HepG2 (cell line): ENCODE measurements at regions not wholly inside any gene's neighbourhood (a gene's known extent, or its start where the extent isn't known, plus 50 kb on each side); places are given as distances from the start of the nearest gene placed in this dataset.

Source experiments
- CBX1 ChIP-seq: IDR thresholded peaks from one replicate; pipeline ENCODE4 v1.6.1; 2016; ENCODE audit warnings: antibody characterized with exemption, low read depth
- SALL2 ChIP-seq: sonication (generic); formaldehyde crosslinking; IDR thresholded peaks from 2 replicates; pipeline ENCODE4 v1.8.1; 2023; ENCODE audit warnings: mild to moderate bottlenecking, missing genetic modification reagents, inconsistent platforms
- SMC3 ChIP-seq: IDR thresholded peaks from 2 replicates; pipeline ENCODE4 v1.6.1; 2011; ENCODE audit warnings: low read length, improper control_type of control experiment
- ZFP36 ChIP-seq: fragments of 150-350 bp; IDR thresholded peaks from 2 replicates; pipeline ENCODE4 v1.6.1; 2018; ENCODE audit warnings: borderline replicate concordance, low read length, low read depth; ENCODE audit not compliant: partially characterized antibody
- ZNF20 ChIP-seq: sonication (generic); formaldehyde crosslinking; IDR thresholded peaks from 2 replicates; pipeline ENCODE4 v1.4.0; 2020; ENCODE audit warnings: mild to moderate bottlenecking, moderate library complexity, missing genetic modification reagents
- TF ChIP-seq, protein P1 (sequence below): IDR thresholded peaks from 2 replicates; pipeline ENCODE4 v1.6.1; 2016; ENCODE audit warnings: mild to moderate bottlenecking, missing biosample characterization, missing genetic modification reagents
- TF ChIP-seq, protein P2 (sequence below): sonication (generic); formaldehyde crosslinking; IDR thresholded peaks from 2 replicates; pipeline ENCODE4 v1.5.0; 2020; ENCODE audit warnings: mild to moderate bottlenecking, missing genetic modification reagents, moderate library complexity
- TF ChIP-seq, protein P3 (sequence below): sonication (generic); formaldehyde crosslinking; IDR thresholded peaks from 2 replicates; pipeline ENCODE4 v1.5.1; 2020; ENCODE audit warnings: mild to moderate bottlenecking, moderate library complexity, missing genetic modification reagents
- TF ChIP-seq, protein P4 (sequence below): IDR thresholded peaks from 2 replicates; pipeline ENCODE4 v1.6.1; 2012; ENCODE audit warnings: low read length, improper control_type of control experiment

DNA sequence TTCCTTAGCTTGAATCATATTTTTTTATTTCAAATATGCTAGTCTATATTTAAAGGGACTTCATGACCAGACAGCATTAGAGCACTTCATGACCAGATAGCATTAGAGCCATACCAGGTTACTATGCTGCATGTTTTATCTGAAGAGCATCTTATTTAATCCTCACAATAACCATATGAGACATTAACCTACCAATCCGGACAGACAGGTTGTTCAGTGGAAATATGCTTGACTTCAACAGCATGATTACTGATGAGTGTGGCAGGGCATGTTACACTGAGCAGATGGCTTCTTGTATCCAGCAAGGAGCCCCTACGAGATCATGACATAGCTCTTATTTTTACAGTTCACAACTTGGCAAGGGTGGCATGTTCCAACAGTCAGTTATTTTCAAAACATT is 85.0 kb upstream of the KCTD3 start:
- TF ChIP-seq, protein P1, sequence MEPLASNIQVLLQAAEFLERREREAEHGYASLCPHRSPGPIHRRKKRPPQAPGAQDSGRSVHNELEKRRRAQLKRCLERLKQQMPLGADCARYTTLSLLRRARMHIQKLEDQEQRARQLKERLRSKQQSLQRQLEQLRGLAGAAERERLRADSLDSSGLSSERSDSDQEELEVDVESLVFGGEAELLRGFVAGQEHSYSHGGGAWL (CRISPR knock-in tag) = no peak
- no peak for TF ChIP-seq CBX1
- TF ChIP-seq ZFP36 = no peak
- TF ChIP-seq, protein P2, sequence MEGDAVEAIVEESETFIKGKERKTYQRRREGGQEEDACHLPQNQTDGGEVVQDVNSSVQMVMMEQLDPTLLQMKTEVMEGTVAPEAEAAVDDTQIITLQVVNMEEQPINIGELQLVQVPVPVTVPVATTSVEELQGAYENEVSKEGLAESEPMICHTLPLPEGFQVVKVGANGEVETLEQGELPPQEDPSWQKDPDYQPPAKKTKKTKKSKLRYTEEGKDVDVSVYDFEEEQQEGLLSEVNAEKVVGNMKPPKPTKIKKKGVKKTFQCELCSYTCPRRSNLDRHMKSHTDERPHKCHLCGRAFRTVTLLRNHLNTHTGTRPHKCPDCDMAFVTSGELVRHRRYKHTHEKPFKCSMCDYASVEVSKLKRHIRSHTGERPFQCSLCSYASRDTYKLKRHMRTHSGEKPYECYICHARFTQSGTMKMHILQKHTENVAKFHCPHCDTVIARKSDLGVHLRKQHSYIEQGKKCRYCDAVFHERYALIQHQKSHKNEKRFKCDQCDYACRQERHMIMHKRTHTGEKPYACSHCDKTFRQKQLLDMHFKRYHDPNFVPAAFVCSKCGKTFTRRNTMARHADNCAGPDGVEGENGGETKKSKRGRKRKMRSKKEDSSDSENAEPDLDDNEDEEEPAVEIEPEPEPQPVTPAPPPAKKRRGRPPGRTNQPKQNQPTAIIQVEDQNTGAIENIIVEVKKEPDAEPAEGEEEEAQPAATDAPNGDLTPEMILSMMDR = no peak
- no peak for TF ChIP-seq SALL2
- TF ChIP-seq SMC3 = no peak
- TF ChIP-seq ZNF20 (CRISPR knock-in tag) = no peak
- TF ChIP-seq, protein P3, sequence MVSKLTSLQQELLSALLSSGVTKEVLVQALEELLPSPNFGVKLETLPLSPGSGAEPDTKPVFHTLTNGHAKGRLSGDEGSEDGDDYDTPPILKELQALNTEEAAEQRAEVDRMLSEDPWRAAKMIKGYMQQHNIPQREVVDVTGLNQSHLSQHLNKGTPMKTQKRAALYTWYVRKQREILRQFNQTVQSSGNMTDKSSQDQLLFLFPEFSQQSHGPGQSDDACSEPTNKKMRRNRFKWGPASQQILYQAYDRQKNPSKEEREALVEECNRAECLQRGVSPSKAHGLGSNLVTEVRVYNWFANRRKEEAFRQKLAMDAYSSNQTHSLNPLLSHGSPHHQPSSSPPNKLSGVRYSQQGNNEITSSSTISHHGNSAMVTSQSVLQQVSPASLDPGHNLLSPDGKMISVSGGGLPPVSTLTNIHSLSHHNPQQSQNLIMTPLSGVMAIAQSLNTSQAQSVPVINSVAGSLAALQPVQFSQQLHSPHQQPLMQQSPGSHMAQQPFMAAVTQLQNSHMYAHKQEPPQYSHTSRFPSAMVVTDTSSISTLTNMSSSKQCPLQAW (CRISPR knock-in tag) = no peak
- TF ChIP-seq, protein P4, sequence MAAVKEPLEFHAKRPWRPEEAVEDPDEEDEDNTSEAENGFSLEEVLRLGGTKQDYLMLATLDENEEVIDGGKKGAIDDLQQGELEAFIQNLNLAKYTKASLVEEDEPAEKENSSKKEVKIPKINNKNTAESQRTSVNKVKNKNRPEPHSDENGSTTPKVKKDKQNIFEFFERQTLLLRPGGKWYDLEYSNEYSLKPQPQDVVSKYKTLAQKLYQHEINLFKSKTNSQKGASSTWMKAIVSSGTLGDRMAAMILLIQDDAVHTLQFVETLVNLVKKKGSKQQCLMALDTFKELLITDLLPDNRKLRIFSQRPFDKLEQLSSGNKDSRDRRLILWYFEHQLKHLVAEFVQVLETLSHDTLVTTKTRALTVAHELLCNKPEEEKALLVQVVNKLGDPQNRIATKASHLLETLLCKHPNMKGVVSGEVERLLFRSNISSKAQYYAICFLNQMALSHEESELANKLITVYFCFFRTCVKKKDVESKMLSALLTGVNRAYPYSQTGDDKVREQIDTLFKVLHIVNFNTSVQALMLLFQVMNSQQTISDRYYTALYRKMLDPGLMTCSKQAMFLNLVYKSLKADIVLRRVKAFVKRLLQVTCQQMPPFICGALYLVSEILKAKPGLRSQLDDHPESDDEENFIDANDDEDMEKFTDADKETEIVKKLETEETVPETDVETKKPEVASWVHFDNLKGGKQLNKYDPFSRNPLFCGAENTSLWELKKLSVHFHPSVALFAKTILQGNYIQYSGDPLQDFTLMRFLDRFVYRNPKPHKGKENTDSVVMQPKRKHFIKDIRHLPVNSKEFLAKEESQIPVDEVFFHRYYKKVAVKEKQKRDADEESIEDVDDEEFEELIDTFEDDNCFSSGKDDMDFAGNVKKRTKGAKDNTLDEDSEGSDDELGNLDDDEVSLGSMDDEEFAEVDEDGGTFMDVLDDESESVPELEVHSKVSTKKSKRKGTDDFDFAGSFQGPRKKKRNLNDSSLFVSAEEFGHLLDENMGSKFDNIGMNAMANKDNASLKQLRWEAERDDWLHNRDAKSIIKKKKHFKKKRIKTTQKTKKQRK = no peak
